OCI-LY1 (cell line): ENCODE measurements at regions not wholly inside any gene's neighbourhood (a gene's known extent, or its start where the extent isn't known, plus 50 kb on each side); places are given as distances from the start of the nearest gene placed in this dataset.

Experiments used
- H2AFZ ChIP-seq: fragments of 200-600 bp; sonication (generic), shearing (Covaris generic); 2 replicates; pipeline ENCODE4 v1.6.0; 2014; ENCODE audit warnings: antibody characterized with exemption, mild to moderate bottlenecking, low read length
- H3F3A ChIP-seq: fragments of 200-600 bp; sonication (generic), shearing (Covaris generic); 2 replicates; pipeline ENCODE4 v1.6.0; 2014; ENCODE audit warnings: mild to moderate bottlenecking, antibody characterized with exemption, low read length, moderate library complexity; ENCODE audit not compliant: insufficient read depth
- H3K27ac ChIP-seq: fragments of 200-600 bp; sonication (generic); 2 replicates; pipeline ENCODE4 v1.5.1; 2014; ENCODE audit warnings: low read length, mixed run types, mild to moderate bottlenecking, low read depth; ENCODE audit not compliant: poor library complexity, severe bottlenecking
- H3K27me3 ChIP-seq: fragments of 200-600 bp; sonication (generic); 2 replicates; pipeline ENCODE4 v1.6.0; 2014; ENCODE audit warnings: antibody characterized with exemption, mild to moderate bottlenecking, low read length, moderate library complexity; ENCODE audit not compliant: insufficient read depth
- H3K36me3 ChIP-seq: fragments of 200-600 bp; sonication (generic); 2 replicates; pipeline ENCODE4 v1.6.1; 2014; ENCODE audit warnings: mild to moderate bottlenecking, antibody characterized with exemption, low read length, moderate library complexity, mixed read lengths; ENCODE audit not compliant: insufficient read depth
- H3K4me1 ChIP-seq: fragments of 200-600 bp; sonication (generic); 2 replicates; pipeline ENCODE4 v1.5.1; 2014; ENCODE audit warnings: mild to moderate bottlenecking, low read length, moderate library complexity; ENCODE audit not compliant: insufficient read depth, severe bottlenecking
- H3K4me2 ChIP-seq: fragments of 200-600 bp; sonication (generic), shearing (Covaris generic); 2 replicates; pipeline ENCODE4 v1.6.1; 2014; ENCODE audit warnings: low read length
- H3K4me3 ChIP-seq: fragments of 200-600 bp; sonication (generic); 2 replicates; pipeline ENCODE4 v1.5.1; 2014; ENCODE audit warnings: low read length, low read depth, mild to moderate bottlenecking, mixed read lengths; ENCODE audit not compliant: poor library complexity, severe bottlenecking
- H3K79me2 ChIP-seq: fragments of 200-600 bp; shearing (Covaris generic); 2 replicates; pipeline ENCODE4 v1.6.1; 2016; ENCODE audit warnings: mixed run types, low read length, mixed read lengths; ENCODE audit not compliant: insufficient read depth
- H3K9ac ChIP-seq: fragments of 200-600 bp; sonication (generic), shearing (Covaris generic); 2 replicates; pipeline ENCODE4 v1.6.1; 2014; ENCODE audit warnings: mild to moderate bottlenecking, low read length, mixed read lengths
- H3K9me2 ChIP-seq: fragments of 200-600 bp; sonication (generic), shearing (Covaris generic); 2 replicates; pipeline ENCODE4 v1.6.1; 2014; ENCODE audit warnings: low read depth, mild to moderate bottlenecking, low read length, mixed read lengths
- H3K9me3 ChIP-seq: fragments of 200-600 bp; shearing (Covaris generic); 2 replicates; pipeline ENCODE4 v1.6.1; 2014; ENCODE audit warnings: low read length, mixed read lengths
- H4K20me1 ChIP-seq: fragments of 200-600 bp; sonication (generic), shearing (Covaris generic); 2 replicates; pipeline ENCODE4 v1.6.0; 2016; ENCODE audit warnings: mild to moderate bottlenecking, low read length; ENCODE audit not compliant: insufficient read depth
- CTCF ChIP-seq: fragments of 200-600 bp; sonication (generic), shearing (Covaris generic); IDR thresholded peaks from 2 replicates; pipeline ENCODE4 v1.5.1; 2017; ENCODE audit warnings: mild to moderate bottlenecking, antibody characterized with exemption, low read length, moderate library complexity, mixed read lengths
- EZH2 ChIP-seq: fragments of 200-600 bp; sonication (generic), shearing (Covaris generic); IDR thresholded peaks from 2 replicates; pipeline ENCODE4 v1.8.0; 2017; ENCODE audit warnings: borderline replicate concordance, mixed run types, mild to moderate bottlenecking, antibody characterized with exemption, low read length, moderate library complexity, mixed read lengths

- H3K9ac ChIP-seq, result no peak overlapping the region
These were observed 743.7 kb downstream of the GALR1 start for GRCh38 chr18:77993188-77993981.

GRCh38 chr18:77995593-77995992 is 745.9 kb downstream of the GALR1 start:
- H3K9me2 ChIP-seq, result no peaks in the 10 kb centered on the region
- no peak overlapping the region for H3K4me2 ChIP-seq
- H3K9me3 ChIP-seq, result no peaks in the 10 kb centered on the region
- H2AFZ ChIP-seq, result no peak overlapping the region
- TF ChIP-seq CTCF (no peak), EZH2 (no peak)
- H3K27me3 ChIP-seq, result no peaks in the 10 kb centered on the region
- H3K79me2 ChIP-seq, result no peaks in the 10 kb centered on the region
- H3K9ac ChIP-seq, result no peak overlapping the region
- no peak overlapping the region for H3K27ac ChIP-seq
- H4K20me1 ChIP-seq, result no peaks in the 10 kb centered on the region
- no peaks in the 10 kb centered on the region for H3F3A ChIP-seq
- H3K36me3 ChIP-seq, result no peaks in the 10 kb centered on the region
- no peak overlapping the region for H3K4me3 ChIP-seq
- no peaks in the 10 kb centered on the region for H3K4me1 ChIP-seq

More at GRCh38 chr18:77993188-77993981, 743.7 kb downstream of the GALR1 start:
- TF ChIP-seq EZH2 (no peak), CTCF (no peak)
- Histone ChIP-seq H4K20me1 (no peaks in the 10 kb centered on the region), H3K27ac (no peak overlapping the region), H3K27me3 (no peaks in the 10 kb centered on the region; the same call in 1 of the 2 replicates), H3F3A (no peaks in the 10 kb centered on the region), H3K36me3 (no peaks in the 10 kb centered on the region), H3K4me2 (no peak overlapping the region), H3K4me3 (no peak overlapping the region), H3K4me1 (no peaks in the 10 kb centered on the region), H2AFZ (no peak overlapping the region), H3K79me2 (no peaks in the 10 kb centered on the region), H3K9me3 (no peaks in the 10 kb centered on the region), H3K9me2 (no peaks in the 10 kb centered on the region)

- no peaks in the 10 kb centered on the region for H3F3A ChIP-seq
- no peaks in the 10 kb centered on the region for H3K9me3 ChIP-seq
- H3K4me1 ChIP-seq, result no peaks in the 10 kb centered on the region
- H3K9ac ChIP-seq, result no peak overlapping the region
- no peak overlapping the region for H3K27ac ChIP-seq
- H3K27me3 ChIP-seq, result no peaks in the 10 kb centered on the region
- no peaks in the 10 kb centered on the region for H3K36me3 ChIP-seq
- H3K79me2 ChIP-seq, result no peaks in the 10 kb centered on the region
- TF ChIP-seq CTCF (no peak), EZH2 (no peak)
- H3K4me3 ChIP-seq, result no peak overlapping the region
- H4K20me1 ChIP-seq, result no peaks in the 10 kb centered on the region
- no peaks in the 10 kb centered on the region for H3K9me2 ChIP-seq
- no peak overlapping the region for H3K4me2 ChIP-seq
- no peak overlapping the region for H2AFZ ChIP-seq
These were observed 747.1 kb downstream of the GALR1 start for GRCh38 chr18:77996737-77997136.
